IMR-90 (cell line): ENCODE measurements at regions not wholly inside any gene's neighbourhood (a gene's known extent, or its start where the extent isn't known, plus 50 kb on each side); places are given as distances from the start of the nearest gene placed in this dataset.

Experiments
- ATAC-seq: fragments of 200-7000 bp; cut with Tn5 transposase; 2 replicates; pipeline ENCODE4 v1.9.1; 2020; ENCODE audit warnings: low read depth, mild to moderate bottlenecking, moderate library complexity
- BruUV-seq: library from RNA; stranded (reverse); fragments of 400-500 nt; replicated peaks from 2 replicates; lab custom pipeline; 2021; lab: Mats Ljungman, UMichigan
- CTCF ChIA-PET: fragments of 300-600 bp; formaldehyde crosslinking; extraction: SDS; loops from one replicate; lab custom pipeline; 2021; ENCODE audit warnings: antibody characterized with exemption; lab: Yijun Ruan, JAX
- POLR2A ChIA-PET: fragments of 300-600 bp; sonication (Branson Sonifier 250); formaldehyde crosslinking; loops from one replicate; lab custom pipeline; 2022; ENCODE audit warnings: antibody characterized with exemption; ENCODE audit not compliant: unreplicated experiment; lab: Charles Lee
- DNase-seq: peaks from one replicate; pipeline ENCODE4 v3.0.0; 2013
- H2AFZ ChIP-seq: replicated peaks from 2 replicates; pipeline ENCODE3; 2013; ENCODE audit warnings: low read length, mild to moderate bottlenecking; ENCODE audit not compliant: poor library complexity
- H2AK5ac ChIP-seq: 2 replicates; pipeline ENCODE4 v1.6.1; 2013; ENCODE audit warnings: low read depth, low read length, inconsistent platforms
- H2AK9ac ChIP-seq: replicated peaks from 2 replicates; pipeline ENCODE3; 2013; ENCODE audit warnings: mild to moderate bottlenecking, low read depth, low read length, moderate library complexity; ENCODE audit not compliant: poor library complexity
- H2BK120ac ChIP-seq: 2 replicates; pipeline ENCODE4 v1.6.1; 2013; ENCODE audit warnings: low read depth, low read length, inconsistent platforms
- H2BK15ac ChIP-seq: 3 replicates; pipeline ENCODE4 v1.6.1; 2013; ENCODE audit warnings: low read depth, low read length, inconsistent platforms
- H2BK20ac ChIP-seq: 2 replicates; pipeline ENCODE4 v1.6.1; 2013; ENCODE audit warnings: low read depth, mild to moderate bottlenecking, inconsistent platforms, low read length, moderate library complexity
- H2BK5ac ChIP-seq: 2 replicates; pipeline ENCODE4 v1.6.1; 2013; ENCODE audit warnings: mild to moderate bottlenecking, low read depth, low read length, inconsistent platforms; ENCODE audit not compliant: poor library complexity, severe bottlenecking
- H3K14ac ChIP-seq: replicated peaks from 2 replicates; pipeline ENCODE4 v1.6.1; 2013; ENCODE audit warnings: low read depth, low read length, inconsistent platforms
- H3K18ac ChIP-seq: 2 replicates; pipeline ENCODE4 v1.6.1; 2013; ENCODE audit warnings: low read depth, low read length, control low read depth
- H3K23ac ChIP-seq: 2 replicates; pipeline ENCODE4 v1.6.1; 2013; ENCODE audit warnings: low read depth, low read length, inconsistent platforms
- H3K27ac ChIP-seq: 2 replicates; pipeline ENCODE4 v1.5.1; 2013; ENCODE audit warnings: mild to moderate bottlenecking, control low read depth, low read length; ENCODE audit not compliant: insufficient read depth
- H3K27me3 ChIP-seq: 2 replicates; pipeline ENCODE4 v1.6.1; 2013; ENCODE audit warnings: low read length; ENCODE audit not compliant: control insufficient read depth, insufficient read depth
- H3K36me3 ChIP-seq: 2 replicates; pipeline ENCODE4 v1.6.1; 2013; ENCODE audit warnings: low read length, mixed read lengths; ENCODE audit not compliant: control insufficient read depth, insufficient read depth
- H3K4ac ChIP-seq: 2 replicates; pipeline ENCODE4 v1.6.1; 2013; ENCODE audit warnings: low read depth, low read length, inconsistent platforms
- H3K4me1 ChIP-seq: 2 replicates; pipeline ENCODE4 v1.6.1; 2013; ENCODE audit warnings: low read length, mixed read lengths; ENCODE audit not compliant: control insufficient read depth, insufficient read depth
- H3K4me2 ChIP-seq: 2 replicates; pipeline ENCODE4 v1.6.1; 2013; ENCODE audit warnings: low read depth, mild to moderate bottlenecking, control low read depth, low read length, moderate library complexity
- H3K4me3 ChIP-seq: 2 replicates; pipeline ENCODE4 v1.5.1; 2013; ENCODE audit warnings: low read depth, mild to moderate bottlenecking, control low read depth, low read length, moderate library complexity; ENCODE audit not compliant: insufficient read depth
- H3K56ac ChIP-seq: 2 replicates; pipeline ENCODE4 v1.6.1; 2013; ENCODE audit warnings: low read length, inconsistent platforms; ENCODE audit not compliant: insufficient read depth; ENCODE audit errors: extremely low read depth
- H3K79me1 ChIP-seq, 2 experiments: 2 replicates each; pipeline ENCODE4 v1.6.1; 2013; ENCODE audit warnings: low read length in 2 of 2, inconsistent platforms in 1 of 2, low read depth in 1 of 2
- H3K9ac ChIP-seq: 2 replicates; pipeline ENCODE4 v1.6.1; 2013; ENCODE audit warnings: low read depth, low read length, control low read depth
- H3K9me1 ChIP-seq: 2 replicates; pipeline ENCODE4 v1.6.1; 2013; ENCODE audit warnings: low read length, inconsistent platforms; ENCODE audit not compliant: insufficient read depth
- H3K9me3 ChIP-seq: 2 replicates; pipeline ENCODE4 v1.6.1; 2013; ENCODE audit warnings: low read length; ENCODE audit not compliant: control insufficient read depth, insufficient read depth
- H4K20me1 ChIP-seq: 2 replicates; pipeline ENCODE4 v1.6.1; 2013; ENCODE audit warnings: low read length, inconsistent platforms; ENCODE audit not compliant: insufficient read depth
- H4K5ac ChIP-seq: 2 replicates; pipeline ENCODE4 v1.6.1; 2013; ENCODE audit warnings: mild to moderate bottlenecking, low read depth, low read length, control low read depth
- H4K8ac ChIP-seq, 2 experiments: 2 replicates each; pipeline ENCODE4 v1.6.1; 2013; ENCODE audit warnings: low read depth in 2 of 2, low read length in 2 of 2, control low read depth in 1 of 2, inconsistent platforms in 1 of 2
- H4K91ac ChIP-seq: 2 replicates; pipeline ENCODE4 v1.6.1; 2013; ENCODE audit warnings: low read depth, low read length, inconsistent platforms; ENCODE audit not compliant: insufficient read depth
- RFX5 ChIP-seq: IDR thresholded peaks from 2 replicates; pipeline ENCODE4 v1.8.0; 2012; ENCODE audit warnings: low read depth, mild to moderate bottlenecking, low read length, moderate library complexity
- WGBS, 2 experiments: methylation state at CpG; one replicate each; pipeline versions ENCODE4 v1.1.5 to v1.1.7; 2013; ENCODE audit warnings: missing lambda C conversion rate in 2 of 2; ENCODE audit not compliant: insufficient read length in 1 of 2; ENCODE audit errors: extremely low coverage in 2 of 2; 5-methylcytosine and 5-hydroxymethylcytosine counted together
- dilution Hi-C: fragments of 300-500 bp; cut with HindIII; formaldehyde crosslinking; loops from one replicate; pipeline ENCODE4 v1.14.3; 2018; ENCODE audit warnings: low sequenced_read_pairs; ENCODE audit not compliant: unreplicated experiment
- in situ Hi-C: fragments of 300-500 bp; cut with MboI; formaldehyde crosslinking; loops from 3 replicates; pipeline ENCODE4 v1.14.3; 2019; ENCODE audit warnings: low sequenced_read_pairs, inconsistent platforms, mixed read lengths
- intact Hi-C: fragments of 100-400 bp; cut with micrococcal nuclease; formaldehyde crosslinking; loops from 2 replicates; pipeline ENCODE4 v1.10.0; 2022

- H3K56ac ChIP-seq = no peak overlapping the region
- no peaks in the 10 kb centered on the region for H3K79me1 ChIP-seq
- H3K9me3 ChIP-seq = no peaks in the 10 kb centered on the region; the same call in 1 of the 2 replicates
- no peak overlapping the region for H3K4ac ChIP-seq
- no TSS peak for BruUV-seq
- H3K23ac ChIP-seq = no peak overlapping the region
- POLR2A ChIA-PET = interaction anchor here (0.6 kb wide), 1 partner anchor 22 kb away, joined by 3 read pairs; no protein-coding TSS in a partner anchor
- H3K27ac ChIP-seq = no peak overlapping the region
- H4K8ac ChIP-seq = no peak overlapping the region
- in situ Hi-C loops (no loop called here), dilution Hi-C loops (no loop called here), intact Hi-C loops (no loop called here)
- 28% methylated on average over 5 of the region's 7 CpGs; no CpG with 5 or more reads in 1 of the 2 experiments for WGBS, 2 experiments
- ATAC-seq (no peak), DNase-seq (no peak)
- no peak overlapping the region for H2BK120ac ChIP-seq
- no peak overlapping the region for H3K4me2 ChIP-seq
- H2BK20ac ChIP-seq = no peak overlapping the region
- H2BK5ac ChIP-seq = no peak overlapping the region
- H3K4me1 ChIP-seq = no peaks in the 10 kb centered on the region
- H4K20me1 ChIP-seq = no peaks in the 10 kb centered on the region
- H3K36me3 ChIP-seq = no peaks in the 10 kb centered on the region
- H2AK9ac ChIP-seq = no peak overlapping the region
- H2AFZ ChIP-seq = no peak overlapping the region
- H3K9me1 ChIP-seq = no peaks in the 10 kb centered on the region
- H3K4me3 ChIP-seq = no peak overlapping the region
- no peak overlapping the region for H3K18ac ChIP-seq
- H3K27me3 ChIP-seq = no peaks in the 10 kb centered on the region
- no peak overlapping the region for H3K14ac ChIP-seq
- CTCF ChIA-PET = no interaction called here
- no peak overlapping the region for H4K5ac ChIP-seq
- no peak overlapping the region for H4K91ac ChIP-seq
- no peak for TF ChIP-seq RFX5
- no peak overlapping the region for H2BK15ac ChIP-seq
- H2AK5ac ChIP-seq = no peak overlapping the region
- no peak overlapping the region for H3K9ac ChIP-seq
Observed at GRCh38 chr9:106593201-106593600, 269.8 kb upstream of the ZNF462 start.
